GM13976 (cell line): ENCODE measurements at regions not wholly inside any gene's neighbourhood (a gene's known extent, or its start where the extent isn't known, plus 50 kb on each side); places are given as distances from the start of the nearest gene placed in this dataset.
"Not testable (repeated sequence)": the region's sequence is repeated elsewhere in the genome, so short reads cannot be mapped to it uniquely, and the experiment has no call there.

ENCODE experiments used
- DNase-seq: peaks from one replicate; pipeline ENCODE4 v3.0.0; 2012; ENCODE audit warnings: low spot score
- in situ Hi-C: fragments of 300-500 bp; cut with MboI; formaldehyde crosslinking; loops from one replicate; pipeline ENCODE4 v1.12.0; 2022; ENCODE audit warnings: low sequenced_read_pairs, mixed read lengths, inconsistent platforms; ENCODE audit not compliant: unreplicated experiment
- TF ChIP-seq, protein P1 (sequence below): IDR thresholded peaks from 2 replicates; pipeline ENCODE4 v1.5.1; 2012; ENCODE audit warnings: borderline replicate concordance, mild to moderate bottlenecking; ENCODE audit not compliant: insufficient read depth; ENCODE audit errors: extremely low read depth, missing control alignments, control extremely low read depth

DNA sequence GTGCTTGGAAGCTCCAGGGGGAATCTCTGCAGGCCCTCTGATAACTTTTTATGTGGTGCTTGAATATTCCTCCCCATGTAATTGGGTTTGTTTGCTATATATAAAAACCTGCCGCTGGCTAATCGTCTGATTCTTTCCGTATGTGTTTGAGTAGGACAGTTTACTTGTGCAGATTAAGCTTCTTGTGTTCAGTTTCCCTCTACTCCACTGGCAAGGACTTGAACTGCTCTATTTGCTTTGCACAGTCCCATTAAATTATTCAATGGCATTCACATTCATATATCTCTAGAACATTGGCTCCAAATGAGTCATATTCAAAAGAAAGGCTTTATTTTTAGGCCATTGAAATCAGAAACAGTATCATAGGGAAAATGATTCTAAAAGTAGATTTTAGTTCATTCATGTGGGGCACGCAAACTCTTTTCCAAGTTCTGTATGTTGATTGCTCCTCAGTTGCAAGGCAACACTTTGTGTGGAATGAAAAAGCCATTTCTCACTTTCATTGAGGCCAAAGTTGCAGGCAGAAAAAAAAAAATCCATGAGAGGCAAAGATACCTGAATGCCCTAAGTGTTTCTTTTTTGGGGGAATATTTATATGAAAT lies 1682.3 kb upstream of the PIK3C3 start:
- in situ Hi-C loops = no loop called here
- TF ChIP-seq, protein P1, sequence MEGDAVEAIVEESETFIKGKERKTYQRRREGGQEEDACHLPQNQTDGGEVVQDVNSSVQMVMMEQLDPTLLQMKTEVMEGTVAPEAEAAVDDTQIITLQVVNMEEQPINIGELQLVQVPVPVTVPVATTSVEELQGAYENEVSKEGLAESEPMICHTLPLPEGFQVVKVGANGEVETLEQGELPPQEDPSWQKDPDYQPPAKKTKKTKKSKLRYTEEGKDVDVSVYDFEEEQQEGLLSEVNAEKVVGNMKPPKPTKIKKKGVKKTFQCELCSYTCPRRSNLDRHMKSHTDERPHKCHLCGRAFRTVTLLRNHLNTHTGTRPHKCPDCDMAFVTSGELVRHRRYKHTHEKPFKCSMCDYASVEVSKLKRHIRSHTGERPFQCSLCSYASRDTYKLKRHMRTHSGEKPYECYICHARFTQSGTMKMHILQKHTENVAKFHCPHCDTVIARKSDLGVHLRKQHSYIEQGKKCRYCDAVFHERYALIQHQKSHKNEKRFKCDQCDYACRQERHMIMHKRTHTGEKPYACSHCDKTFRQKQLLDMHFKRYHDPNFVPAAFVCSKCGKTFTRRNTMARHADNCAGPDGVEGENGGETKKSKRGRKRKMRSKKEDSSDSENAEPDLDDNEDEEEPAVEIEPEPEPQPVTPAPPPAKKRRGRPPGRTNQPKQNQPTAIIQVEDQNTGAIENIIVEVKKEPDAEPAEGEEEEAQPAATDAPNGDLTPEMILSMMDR = no peak
- DNase-seq = no peak

DNA sequence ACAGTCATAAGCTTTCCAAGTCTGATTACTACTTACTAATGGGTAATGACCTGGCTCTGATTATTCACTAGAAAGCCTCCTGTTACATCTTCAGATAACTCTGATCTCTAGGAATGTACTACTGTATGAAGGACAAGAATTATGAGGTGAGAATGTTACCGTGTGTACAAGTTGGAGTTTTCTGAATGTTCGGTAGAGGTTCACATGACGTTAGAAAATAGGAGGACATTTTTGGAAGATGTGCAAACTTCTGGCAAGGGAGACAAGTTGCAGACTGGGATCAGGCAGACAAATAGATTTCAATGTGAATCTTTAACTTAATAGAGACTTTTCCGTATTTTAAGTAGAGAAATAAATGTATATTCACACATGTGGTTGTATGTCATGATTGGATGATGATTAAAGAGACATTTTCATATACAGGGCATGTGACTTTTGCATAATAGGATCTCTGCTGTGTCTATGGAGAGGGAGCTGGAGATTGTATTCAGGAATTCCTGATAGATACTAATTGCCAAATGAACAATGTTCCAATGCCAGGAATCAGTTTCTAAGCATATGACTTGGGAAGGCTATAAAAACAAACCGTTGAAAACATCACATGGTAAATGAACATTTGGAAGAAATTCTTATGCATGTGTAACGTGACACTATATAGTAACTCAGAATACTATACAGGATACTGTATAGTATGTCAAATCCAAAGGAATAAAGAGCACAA lies 1695.8 kb upstream of the PIK3C3 start:
- no peak for DNase-seq
- in situ Hi-C loops = no loop called here
- TF ChIP-seq, protein P1 = no peak

DNA sequence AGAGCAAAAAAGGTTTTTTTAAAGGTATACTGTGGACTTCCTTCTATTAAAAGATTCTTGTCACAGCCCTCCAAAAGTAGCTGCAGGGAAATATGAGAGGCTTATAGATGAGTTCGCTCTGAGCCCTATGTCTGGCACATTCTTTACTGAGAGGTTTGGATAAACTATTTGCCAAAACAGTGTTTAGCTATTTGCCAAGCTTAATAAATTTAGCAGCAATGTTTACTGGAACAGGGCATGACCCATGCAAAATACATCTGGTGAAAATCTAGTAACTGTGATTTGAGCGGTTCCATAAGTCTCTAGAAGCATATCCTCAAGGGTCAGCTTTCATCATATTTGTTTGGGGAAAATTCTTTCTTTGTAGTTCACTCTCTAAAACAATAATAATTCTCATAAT lies 1696.7 kb upstream of the PIK3C3 start:
- in situ Hi-C loops = no loop called here
- DNase-seq = no peak
- TF ChIP-seq, protein P1 = no peak

DNA sequence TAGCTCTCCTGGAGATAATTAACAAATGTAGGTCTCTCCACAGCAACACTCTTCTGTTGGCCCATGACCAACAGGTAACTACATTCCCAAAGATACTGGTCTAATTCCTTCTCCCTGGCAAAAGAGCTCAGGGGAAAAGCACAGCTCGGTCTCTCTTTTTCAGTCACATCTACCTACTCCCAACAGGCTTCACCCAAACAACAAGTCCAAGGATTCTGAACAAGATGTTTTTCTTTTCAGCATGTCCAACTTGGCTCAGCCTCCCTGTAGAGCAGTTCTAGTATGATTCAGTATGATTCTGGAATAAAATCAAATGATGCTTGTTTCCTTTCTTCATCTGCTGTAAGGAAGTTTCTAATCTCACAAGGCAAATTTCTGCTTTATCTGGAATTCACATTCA lies 1704.8 kb upstream of the PIK3C3 start:
- in situ Hi-C loops = no loop called here
- DNase-seq = no peak
- TF ChIP-seq, protein P1 = no peak

DNA sequence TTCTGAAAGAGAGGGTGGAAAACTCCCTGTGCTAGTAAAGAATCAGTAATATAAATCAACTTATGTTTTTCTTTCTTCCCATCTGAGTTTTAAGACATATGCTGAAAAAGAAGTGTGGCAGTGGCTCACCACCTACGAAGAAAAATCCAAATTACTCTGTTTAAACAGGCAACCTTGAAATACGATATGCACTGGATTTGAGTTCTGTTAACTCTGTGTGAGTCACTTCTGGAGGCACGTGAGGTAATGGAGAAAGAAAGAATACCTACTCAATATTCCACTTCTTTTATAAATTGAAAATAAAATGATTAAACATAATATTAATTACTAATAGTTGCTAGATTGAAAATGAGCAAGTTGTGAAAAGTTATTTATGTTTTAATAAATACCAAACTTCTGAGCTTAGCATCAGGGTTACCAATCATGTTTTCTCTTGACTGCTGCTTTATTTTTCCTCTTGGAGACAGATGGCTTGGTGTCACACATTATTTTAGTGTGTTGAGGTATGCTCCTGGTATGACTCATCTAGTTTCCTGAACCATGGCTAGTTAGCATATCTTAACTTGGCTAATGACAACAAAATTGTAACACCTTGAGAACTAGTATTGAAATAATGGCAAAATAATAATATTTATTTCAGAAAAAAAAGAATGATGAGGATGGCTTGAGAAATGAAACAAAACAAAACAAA lies 1705.5 kb upstream of the PIK3C3 start:
- TF ChIP-seq, protein P1 = no peak
- in situ Hi-C loops = no loop called here
- DNase-seq = no peak

DNA sequence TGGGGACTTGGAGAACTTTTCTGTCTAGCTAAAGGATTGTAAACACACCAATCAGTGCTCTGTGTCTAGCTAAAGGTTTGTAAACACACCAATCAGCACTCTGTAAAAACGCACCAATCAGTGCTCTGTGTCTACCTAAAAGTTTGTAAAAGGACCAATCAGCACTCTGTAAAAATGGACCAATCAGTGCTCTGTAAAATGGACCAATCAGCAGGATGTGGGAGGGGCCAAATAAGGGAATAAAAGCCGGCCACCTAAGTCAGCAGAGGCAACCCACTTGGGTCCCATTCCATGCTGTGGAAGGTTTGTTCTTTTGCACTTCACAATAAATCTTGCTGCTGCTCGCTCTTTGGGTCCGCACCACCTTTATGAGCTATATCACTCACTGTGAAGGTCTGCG lies 1709.4 kb upstream of the PIK3C3 start:
- in situ Hi-C loops = not testable (repeated sequence)

DNA sequence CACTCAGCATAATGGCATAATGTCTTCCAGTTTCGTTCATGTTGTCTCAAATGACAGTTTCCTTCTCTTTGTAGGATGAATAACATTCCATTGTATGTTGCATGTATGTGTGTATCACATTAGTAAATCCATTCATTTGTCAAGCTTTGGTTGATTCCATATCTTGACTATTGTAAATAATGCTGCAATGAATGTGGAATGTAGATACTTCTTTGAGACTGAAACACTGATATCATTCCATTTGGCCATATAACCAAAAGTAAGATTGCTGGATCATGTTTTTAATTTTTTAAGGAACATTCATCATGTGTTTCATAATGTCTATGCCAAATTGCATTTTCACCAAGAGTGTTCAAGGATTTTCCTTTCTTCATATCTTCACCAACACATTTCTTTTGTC lies 1711.4 kb upstream of the PIK3C3 start:
- DNase-seq = no peak

More for the DNA sequence above, 1709.4 kb upstream of the PIK3C3 start:
- not testable (repeated sequence) for DNase-seq

More for the DNA sequence above, 1711.4 kb upstream of the PIK3C3 start:
- in situ Hi-C loops = no loop called here
- TF ChIP-seq, protein P1 = no peak
